ENCODE measurements at regions not wholly inside any gene's neighbourhood (a gene's known extent, or its start where the extent isn't known, plus 50 kb on each side); places are given as distances from the start of the nearest gene placed in this dataset.

DNA sequence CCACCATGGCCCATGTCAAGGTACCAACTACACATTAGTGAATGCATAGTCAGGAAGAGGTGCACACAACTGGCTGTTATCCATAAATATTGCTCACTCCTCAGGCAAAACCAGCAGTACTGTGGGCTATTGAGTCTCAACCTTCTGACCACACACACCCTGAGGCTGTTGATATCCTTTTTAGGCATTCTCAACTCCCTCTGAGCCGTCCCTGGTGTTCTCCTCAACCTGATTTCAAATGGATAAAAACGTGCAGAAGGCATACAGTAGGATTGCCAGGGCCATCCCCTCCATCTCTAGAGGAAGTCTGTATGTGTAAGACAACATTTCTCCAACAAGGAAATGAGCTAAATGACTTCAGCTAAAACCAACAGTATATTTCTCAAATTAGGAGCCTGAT lies 98.7 kb upstream of the KLHL13 start:
- Histone ChIP-seq H3K4me3 (no peak overlapping the region), H3K36me3 (no peaks in the 10 kb centered on the region), H3K9me3 (ENCODE audit: low read depth) (no peaks in the 10 kb centered on the region), H3K4me1 (ENCODE audit: low read depth) (no peaks in the 10 kb centered on the region), H3K27me3 (no peaks in the 10 kb centered on the region), H3K27ac (no peak overlapping the region)
- no peak for TF ChIP-seq CTCF (IDR thresholded peaks at IDR 0.05; ENCODE audit: low read depth, low read length)
- no peak for DNase-seq (ENCODE audit: low read depth in 1 of 2, low spot score in 1 of 2)

- no peak for TF ChIP-seq CTCF (IDR thresholded peaks at IDR 0.05; ENCODE audit: low read depth, low read length)
- H3K27ac ChIP-seq, result no peak overlapping the region
- DNase-seq (ENCODE audit: low read depth in 1 of 2, low spot score in 1 of 2), result no peak
These were observed 99.5 kb upstream of the KLHL13 start for GRCh38 chrX:118216087-118216486.

GRCh38 chrX:118216509-118216908 lies 99.9 kb upstream of the KLHL13 start:
- DNase-seq (ENCODE audit: low read depth in 1 of 2, low spot score in 1 of 2), result peak in 1 of 2 donors; percentile 2
- Histone ChIP-seq H3K36me3 (no peaks in the 10 kb centered on the region), H3K4me1 (ENCODE audit: low read depth) (no peaks in the 10 kb centered on the region), H3K27ac (no peak overlapping the region), H3K9me3 (ENCODE audit: low read depth) (no peaks in the 10 kb centered on the region), H3K4me3 (no peak overlapping the region), H3K27me3 (no peaks in the 10 kb centered on the region)
- no peak for TF ChIP-seq CTCF (IDR thresholded peaks at IDR 0.05; ENCODE audit: low read depth, low read length)

More at GRCh38 chrX:118216087-118216486, 99.5 kb upstream of the KLHL13 start:
- Histone ChIP-seq H3K9me3 (ENCODE audit: low read depth) (no peaks in the 10 kb centered on the region), H3K4me3 (no peak overlapping the region), H3K27me3 (no peaks in the 10 kb centered on the region), H3K4me1 (ENCODE audit: low read depth) (no peaks in the 10 kb centered on the region), H3K36me3 (no peaks in the 10 kb centered on the region)

- no peak overlapping the region for H3K27ac ChIP-seq
- no peaks in the 10 kb centered on the region for H3K36me3 ChIP-seq
- no peak overlapping the region for H3K4me3 ChIP-seq
- DNase-seq (ENCODE audit: low read depth in 1 of 2, low spot score in 1 of 2), result no peak
- H3K27me3 ChIP-seq, result no peaks in the 10 kb centered on the region
- no peaks in the 10 kb centered on the region for H3K4me1 ChIP-seq (ENCODE audit: low read depth)
- H3K9me3 ChIP-seq (ENCODE audit: low read depth), result no peaks in the 10 kb centered on the region
- no peak for TF ChIP-seq CTCF (IDR thresholded peaks at IDR 0.05; ENCODE audit: low read depth, low read length)
These were observed 101.5 kb upstream of the KLHL13 start for GRCh38 chrX:118218079-118218478.

GRCh38 chrX:118218940-118219339 lies 102.3 kb upstream of the KLHL13 start:
- no peaks in the 10 kb centered on the region for H3K27me3 ChIP-seq

More at GRCh38 chrX:118218940-118219339, 102.3 kb upstream of the KLHL13 start:
- no peaks in the 10 kb centered on the region for H3K9me3 ChIP-seq (ENCODE audit: low read depth)
- DNase-seq (ENCODE audit: low read depth in 1 of 2, low spot score in 1 of 2), result no peak
- H3K4me1 ChIP-seq (ENCODE audit: low read depth), result no peaks in the 10 kb centered on the region
- H3K27ac ChIP-seq, result no peak overlapping the region
- TF ChIP-seq CTCF (IDR thresholded peaks at IDR 0.05; ENCODE audit: low read depth, low read length), result no peak
- H3K4me3 ChIP-seq, result no peak overlapping the region
- no peaks in the 10 kb centered on the region for H3K36me3 ChIP-seq
